Endothelial cell of umbilical vein (primary cell): ENCODE measurements at regions not wholly inside any gene's neighbourhood (a gene's known extent, or its start where the extent isn't known, plus 50 kb on each side); places are given as distances from the start of the nearest gene placed in this dataset.

Experiments
- CTCF ChIP-seq, 2 donors: IDR thresholded peaks; 1 replicate in 1 of 2; 2 replicates in 1 of 2; pipeline ENCODE4 v1.5.1; 2011; ENCODE audit warnings: low read length in 2 of 2, mild to moderate bottlenecking in 2 of 2, moderate library complexity in 2 of 2, control low read depth in 1 of 2, inconsistent platforms in 1 of 2, low read depth in 1 of 2; ENCODE audit not compliant: insufficient read depth in 1 of 2; ENCODE audit errors: extremely low read depth in 1 of 2
- POLR2A ChIP-seq: IDR thresholded peaks from 2 replicates; pipeline ENCODE4 v1.6.1; 2012; ENCODE audit warnings: low read depth, mild to moderate bottlenecking, control low read depth, low read length
- POLR2AphosphoS5 ChIP-seq: IDR thresholded peaks from 2 replicates; pipeline ENCODE4 v1.6.1; 2012; ENCODE audit warnings: low read depth, mild to moderate bottlenecking, control low read depth, low read length, moderate library complexity; ENCODE audit not compliant: insufficient read depth

GRCh38 chr1:226809785-226810571, 60.4 kb upstream of the PSEN2 start:
- TF ChIP-seq CTCF (IDR thresholded peaks at IDR 0.05; ENCODE audit: extremely low read depth in 1 of 2, insufficient read depth in 1 of 2, low read depth in 1 of 2, low read length in 2 of 2) (no peak), POLR2A (no peak), POLR2AphosphoS5 (no peak)
